ENCODE measurements at regions not wholly inside any gene's neighbourhood (a gene's known extent, or its start where the extent isn't known, plus 50 kb on each side); places are given as distances from the start of the nearest gene placed in this dataset.

DNA sequence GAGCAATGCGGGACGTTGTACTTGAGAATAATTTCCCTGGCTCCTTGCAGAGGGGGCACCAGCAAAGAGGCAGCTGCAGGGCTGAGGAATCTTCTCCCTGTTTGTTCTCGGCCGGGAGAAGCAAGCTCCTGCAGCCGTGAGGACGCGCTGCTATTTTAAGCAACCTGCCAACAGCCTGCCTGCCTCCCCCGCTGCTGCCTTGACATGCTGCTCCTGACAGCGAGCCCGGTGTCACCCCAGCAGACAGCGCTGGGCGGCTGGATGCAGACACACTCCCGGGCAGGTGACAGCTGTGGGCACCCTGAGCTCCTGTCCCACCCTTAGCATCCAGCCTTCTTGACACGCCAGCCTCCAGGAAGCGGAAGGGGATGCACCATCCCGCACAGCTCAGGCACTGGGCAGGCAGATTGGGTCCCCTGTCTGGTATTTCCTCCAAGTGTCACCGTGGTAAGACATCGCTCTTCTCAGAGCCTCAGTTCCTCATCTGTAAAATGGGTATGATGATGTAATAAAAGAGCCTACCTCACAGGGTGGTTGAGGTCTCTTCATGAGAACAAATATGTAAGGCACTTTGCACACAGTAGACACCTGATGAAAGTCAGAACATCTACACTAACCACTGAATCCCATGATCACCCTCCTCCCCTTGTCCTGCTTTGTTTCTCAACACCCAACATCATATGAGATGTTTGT lies 530.6 kb downstream of the MN1 start:
- no peak overlapping the region for H3K27ac Mint-ChIP-seq (ENCODE audit: low read depth, unreplicated experiment)
- H3K9me3 Mint-ChIP-seq (ENCODE audit: unreplicated experiment): no peaks in the 10 kb centered on the region
- H3K27me3 Mint-ChIP-seq (ENCODE audit: insufficient read depth, unreplicated experiment): peaks cover 51% of the 10 kb centered on the region
- no TSS peak for BruUV-seq (replicated peaks)
- no peaks in the 10 kb centered on the region for H3K4me1 Mint-ChIP-seq (ENCODE audit: insufficient read depth, unreplicated experiment)
- intact Hi-C loops (cut with micrococcal nuclease): no loop called here
- H3K36me3 Mint-ChIP-seq (ENCODE audit: insufficient read depth, unreplicated experiment): no peaks in the 10 kb centered on the region
- no peak overlapping the region for H3K4me3 Mint-ChIP-seq (ENCODE audit: unreplicated experiment)
- DNase-seq (ENCODE audit: unreplicated experiment): no peak
- ChIA-PET CTCF (no interaction called here), POLR2A (no interaction called here)
- TF ChIP-seq CTCF (IDR thresholded peaks at IDR 0.05; ENCODE audit: unreplicated experiment): no peak

DNA sequence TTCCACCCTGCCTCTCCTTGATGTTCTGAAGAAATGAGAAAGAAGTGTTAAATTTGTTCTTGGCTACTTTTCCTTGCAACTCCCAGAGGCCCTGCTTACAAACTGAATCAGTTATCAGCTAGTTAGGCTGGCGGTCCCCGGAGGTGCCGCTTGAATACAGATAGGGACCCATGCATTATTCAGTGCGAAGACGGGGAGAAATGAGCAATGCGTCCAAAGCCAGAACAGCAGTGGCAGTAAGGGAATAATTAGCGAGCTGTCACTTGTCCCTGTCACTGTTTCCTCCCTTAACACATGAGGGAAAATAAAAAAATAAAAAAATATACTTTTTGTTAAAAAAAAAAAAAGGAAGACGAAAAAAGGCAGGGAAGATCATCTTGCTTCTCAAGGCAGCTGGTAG lies 528.1 kb downstream of the MN1 start:
- no peak overlapping the region for H3K27ac Mint-ChIP-seq (ENCODE audit: low read depth, unreplicated experiment)
- H3K9me3 Mint-ChIP-seq (ENCODE audit: unreplicated experiment): no peaks in the 10 kb centered on the region
- peaks cover 57% of the 10 kb centered on the region for H3K27me3 Mint-ChIP-seq (ENCODE audit: insufficient read depth, unreplicated experiment)
- POLR2A ChIA-PET: interaction anchor here (0.6 kb wide), 1 partner anchor 361 kb away, joined by 3 read pairs; no protein-coding TSS in a partner anchor
- no peak overlapping the region for H3K4me3 Mint-ChIP-seq (ENCODE audit: unreplicated experiment)
- intact Hi-C loops (cut with micrococcal nuclease): no loop called here
- peaks cover 2% of the 10 kb centered on the region for H3K4me1 Mint-ChIP-seq (ENCODE audit: insufficient read depth, unreplicated experiment)
- DNase-seq (ENCODE audit: unreplicated experiment): no peak
- no TSS peak for BruUV-seq (replicated peaks)
- no peaks in the 10 kb centered on the region for H3K36me3 Mint-ChIP-seq (ENCODE audit: insufficient read depth, unreplicated experiment)
- TF ChIP-seq CTCF (IDR thresholded peaks at IDR 0.05; ENCODE audit: unreplicated experiment): no peak
- CTCF ChIA-PET: no interaction called here

- H3K4me3 Mint-ChIP-seq (ENCODE audit: unreplicated experiment): no peak overlapping the region
- no peak overlapping the region for H3K27ac Mint-ChIP-seq (ENCODE audit: low read depth, unreplicated experiment)
- TF ChIP-seq CTCF (IDR thresholded peaks at IDR 0.05; ENCODE audit: unreplicated experiment): no peak
- peaks cover 5% of the 10 kb centered on the region for H3K4me1 Mint-ChIP-seq (ENCODE audit: insufficient read depth, unreplicated experiment)
- BruUV-seq (replicated peaks): no TSS peak
- DNase-seq (ENCODE audit: unreplicated experiment): no peak
- intact Hi-C loops (cut with micrococcal nuclease): no loop called here
- POLR2A ChIA-PET: interaction anchor here (0.6 kb wide), 1 partner anchor 361 kb away, joined by 3 read pairs; no protein-coding TSS in a partner anchor
- H3K27me3 Mint-ChIP-seq (ENCODE audit: insufficient read depth, unreplicated experiment): peaks cover 61% of the 10 kb centered on the region
- H3K36me3 Mint-ChIP-seq (ENCODE audit: insufficient read depth, unreplicated experiment): no peaks in the 10 kb centered on the region
- H3K9me3 Mint-ChIP-seq (ENCODE audit: unreplicated experiment): no peaks in the 10 kb centered on the region
- CTCF ChIA-PET: no interaction called here
These were observed 527.7 kb downstream of the MN1 start for GRCh38 chr22:27273853-27274252.

- BruUV-seq (replicated peaks): no TSS peak
- peaks cover 63% of the 10 kb centered on the region for H3K27me3 Mint-ChIP-seq (ENCODE audit: insufficient read depth, unreplicated experiment)
- TF ChIP-seq CTCF (IDR thresholded peaks at IDR 0.05; ENCODE audit: unreplicated experiment): no peak
- no peak overlapping the region for H3K4me3 Mint-ChIP-seq (ENCODE audit: unreplicated experiment)
- H3K9me3 Mint-ChIP-seq (ENCODE audit: unreplicated experiment): no peaks in the 10 kb centered on the region
- ChIA-PET POLR2A (interaction anchor here (0.6 kb wide), 1 partner anchor 103 kb away, joined by 3 read pairs; no protein-coding TSS in a partner anchor), CTCF (interaction anchor here (0.6 kb wide), 1 partner anchor 48 kb away, joined by 3 read pairs; no protein-coding TSS in a partner anchor)
- H3K36me3 Mint-ChIP-seq (ENCODE audit: insufficient read depth, unreplicated experiment): no peaks in the 10 kb centered on the region
- no peak overlapping the region for H3K27ac Mint-ChIP-seq (ENCODE audit: low read depth, unreplicated experiment)
- intact Hi-C loops (cut with micrococcal nuclease): no loop called here
- peaks cover 11% of the 10 kb centered on the region for H3K4me1 Mint-ChIP-seq (ENCODE audit: insufficient read depth, unreplicated experiment)
- no peak for DNase-seq (ENCODE audit: unreplicated experiment)
These were observed 526.6 kb downstream of the MN1 start for GRCh38 chr22:27274770-27275449.
